Esophagus muscularis mucosa (tissue), 4 donors: ENCODE measurements at regions not wholly inside any gene's neighbourhood (a gene's known extent, or its start where the extent isn't known, plus 50 kb on each side); places are given as distances from the start of the nearest gene placed in this dataset.

ENCODE experiments used
- EP300 ChIP-seq: sonication (generic); formaldehyde crosslinking; IDR thresholded peaks from one replicate; pipeline ENCODE4 v1.6.1; 2017; ENCODE audit warnings: antibody characterized with exemption
- POLR2A ChIP-seq: fragments of 450-650 bp; IDR thresholded peaks from one replicate; pipeline ENCODE4 v1.6.1; 2017; ENCODE audit warnings: antibody characterized with exemption, moderate library complexity, mild to moderate bottlenecking, low read depth
- POLR2AphosphoS5 ChIP-seq, 2 donors: sonication (generic); formaldehyde crosslinking; IDR thresholded peaks; one replicate each; pipeline ENCODE4 v1.6.1; 2017; ENCODE audit warnings: antibody characterized with exemption in 2 of 2
- TF ChIP-seq, protein P1 (sequence below), 3 experiments: fragments of 200-600 bp in 2 of 3; fragments of 450-650 bp in 1 of 3; sonication (generic) in 2 of 3; IDR thresholded peaks; one replicate each; pipeline ENCODE4 v1.5.1; 2017 to 2019; ENCODE audit warnings: antibody characterized with exemption in 3 of 3, mild to moderate bottlenecking in 2 of 3, moderate library complexity in 1 of 3

DNA sequence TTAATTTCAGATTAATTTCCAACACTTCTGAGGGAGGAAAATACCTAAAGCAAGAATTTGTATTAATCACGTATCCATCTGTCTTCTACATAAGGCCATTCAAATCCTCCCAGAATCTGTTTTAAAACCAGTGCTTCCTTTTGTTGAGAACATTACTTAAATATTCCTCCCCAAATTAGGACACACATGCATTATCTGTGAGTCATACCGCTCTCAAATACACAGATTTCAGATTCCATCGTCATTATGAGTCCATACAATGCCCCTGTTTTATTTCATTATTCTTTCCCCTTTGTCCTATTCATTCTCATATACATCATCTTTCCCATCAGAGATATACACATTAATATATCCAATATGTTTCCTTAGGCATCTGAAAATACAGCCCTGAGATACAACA is 57.3 kb upstream of the PRSS12 start:
- TF ChIP-seq, protein P1, sequence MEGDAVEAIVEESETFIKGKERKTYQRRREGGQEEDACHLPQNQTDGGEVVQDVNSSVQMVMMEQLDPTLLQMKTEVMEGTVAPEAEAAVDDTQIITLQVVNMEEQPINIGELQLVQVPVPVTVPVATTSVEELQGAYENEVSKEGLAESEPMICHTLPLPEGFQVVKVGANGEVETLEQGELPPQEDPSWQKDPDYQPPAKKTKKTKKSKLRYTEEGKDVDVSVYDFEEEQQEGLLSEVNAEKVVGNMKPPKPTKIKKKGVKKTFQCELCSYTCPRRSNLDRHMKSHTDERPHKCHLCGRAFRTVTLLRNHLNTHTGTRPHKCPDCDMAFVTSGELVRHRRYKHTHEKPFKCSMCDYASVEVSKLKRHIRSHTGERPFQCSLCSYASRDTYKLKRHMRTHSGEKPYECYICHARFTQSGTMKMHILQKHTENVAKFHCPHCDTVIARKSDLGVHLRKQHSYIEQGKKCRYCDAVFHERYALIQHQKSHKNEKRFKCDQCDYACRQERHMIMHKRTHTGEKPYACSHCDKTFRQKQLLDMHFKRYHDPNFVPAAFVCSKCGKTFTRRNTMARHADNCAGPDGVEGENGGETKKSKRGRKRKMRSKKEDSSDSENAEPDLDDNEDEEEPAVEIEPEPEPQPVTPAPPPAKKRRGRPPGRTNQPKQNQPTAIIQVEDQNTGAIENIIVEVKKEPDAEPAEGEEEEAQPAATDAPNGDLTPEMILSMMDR (IDR thresholded peaks at IDR 0.05) = no peak
- TF ChIP-seq POLR2AphosphoS5 (IDR thresholded peaks at IDR 0.05) = no peak
- TF ChIP-seq POLR2A = no peak
- no peak for TF ChIP-seq EP300
